NCI-H526 (cell line): ENCODE measurements at regions not wholly inside any gene's neighbourhood (a gene's known extent, or its start where the extent isn't known, plus 50 kb on each side); places are given as distances from the start of the nearest gene placed in this dataset.

Experiments
- DNase-seq, 2 experiments: peaks; one replicate each; lab custom pipeline; 2025; lab: John Stamatoyannopoulos, UW

- no peak for DNase-seq
These were observed 269.4 kb downstream of the TCF7L2 start for GRCh38 chr10:113219446-113219845.

GRCh38 chr10:113221756-113222168 is 271.7 kb downstream of the TCF7L2 start:
- no peak for DNase-seq

- no peak for DNase-seq
These were observed 272.2 kb downstream of the TCF7L2 start for GRCh38 chr10:113222207-113222606.

- DNase-seq = no peak
These were observed 275.3 kb downstream of the TCF7L2 start for GRCh38 chr10:113225364-113225763.

GRCh38 chr10:113225903-113226302 is 275.9 kb downstream of the TCF7L2 start:
- no peak for DNase-seq

- DNase-seq = no peak
These were observed 276.4 kb downstream of the TCF7L2 start for GRCh38 chr10:113226399-113226798.

- DNase-seq = no peak
These were observed 276.9 kb downstream of the TCF7L2 start for GRCh38 chr10:113226831-113227445.

- DNase-seq = no peak
These were observed 278.5 kb downstream of the TCF7L2 start for GRCh38 chr10:113228530-113228929.

- no peak for DNase-seq
These were observed 280.1 kb downstream of the TCF7L2 start for GRCh38 chr10:113230011-113230610.

- DNase-seq = no peak
These were observed 283.0 kb downstream of the TCF7L2 start for GRCh38 chr10:113232928-113233511.

- DNase-seq = no peak
These were observed 284.4 kb downstream of the TCF7L2 start for GRCh38 chr10:113234481-113234880.

GRCh38 chr10:113235508-113235907 is 285.5 kb downstream of the TCF7L2 start:
- no peak for DNase-seq

GRCh38 chr10:113236998-113237397 is 287.0 kb downstream of the TCF7L2 start:
- DNase-seq = no peak

- DNase-seq = no peak
These were observed 289.7 kb downstream of the TCF7L2 start for GRCh38 chr10:113239566-113240350.

GRCh38 chr10:113240736-113241135 is 290.7 kb downstream of the TCF7L2 start:
- DNase-seq = no peak

- no peak for DNase-seq
These were observed 291.7 kb downstream of the TCF7L2 start for GRCh38 chr10:113241599-113242360.

GRCh38 chr10:113243311-113243710 is 293.3 kb downstream of the TCF7L2 start:
- no peak for DNase-seq

- DNase-seq = no peak
These were observed 294.7 kb downstream of the TCF7L2 start for GRCh38 chr10:113244750-113245149.

GRCh38 chr10:113245286-113245685 is 295.2 kb downstream of the TCF7L2 start:
- DNase-seq = no peak

- no peak for DNase-seq
These were observed 297.0 kb downstream of the TCF7L2 start for GRCh38 chr10:113247050-113247449.

GRCh38 chr10:113252650-113253618 is 299.9 kb upstream of the HABP2 start:
- DNase-seq = no peak
